Mesodermal cell (in vitro differentiated cells): ENCODE measurements at regions not wholly inside any gene's neighbourhood (a gene's known extent, or its start where the extent isn't known, plus 50 kb on each side); places are given as distances from the start of the nearest gene placed in this dataset.

Experiments
- H3K27ac ChIP-seq: 2 replicates; pipeline ENCODE4 v1.7.0; 2013; ENCODE audit warnings: mild to moderate bottlenecking, low read depth, low read length, moderate library complexity; ENCODE audit not compliant: severe bottlenecking
- H3K36me3 ChIP-seq: 2 replicates; pipeline ENCODE4 v1.7.1; 2013; ENCODE audit warnings: mild to moderate bottlenecking, low read length, moderate library complexity; ENCODE audit not compliant: control insufficient read depth, insufficient read depth
- H3K4me1 ChIP-seq: one replicate; pipeline ENCODE4 v1.7.1; 2013; ENCODE audit warnings: mild to moderate bottlenecking, low read length; ENCODE audit not compliant: insufficient read depth, control insufficient read depth, poor library complexity, severe bottlenecking
- H3K4me3 ChIP-seq: 2 replicates; pipeline ENCODE4 v1.7.0; 2013; ENCODE audit warnings: low read length, control low read depth, mild to moderate bottlenecking; ENCODE audit not compliant: insufficient read depth, poor library complexity, severe bottlenecking; ENCODE audit errors: extremely low read depth
- H3K9me3 ChIP-seq: 2 replicates; pipeline ENCODE4 v1.7.1; 2013; ENCODE audit warnings: mild to moderate bottlenecking, low read length, moderate library complexity; ENCODE audit not compliant: control insufficient read depth
- WGBS, 2 experiments: methylation state at CpG; one replicate each; pipeline ENCODE4 v1.1.5; 2013; ENCODE audit warnings: missing lambda C conversion rate in 2 of 2; ENCODE audit not compliant: insufficient coverage in 2 of 2; 5-methylcytosine and 5-hydroxymethylcytosine counted together

DNA sequence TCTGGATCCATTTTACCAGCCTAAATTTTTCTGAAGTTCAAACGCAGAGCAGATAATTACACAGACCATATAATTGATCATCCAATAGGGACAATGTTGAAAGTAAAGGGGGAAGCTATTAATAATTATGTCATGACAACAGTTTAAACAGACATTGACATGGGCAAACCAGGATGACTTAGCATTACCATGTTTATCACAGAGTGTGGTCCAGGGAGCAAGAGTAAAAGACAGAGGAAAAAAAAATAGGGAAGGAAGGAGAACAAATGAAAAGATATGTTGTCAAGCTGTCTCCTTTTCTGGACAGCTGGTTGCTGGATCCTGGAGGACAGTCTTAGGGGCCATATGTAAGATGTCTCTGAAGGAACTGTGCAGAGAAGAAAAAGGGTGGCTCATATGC is 69.4 kb upstream of the FBXL4 start:
- no peak overlapping the region for H3K27ac ChIP-seq
- no CpG with 5 or more reads among the region's 1 CpG for WGBS, 2 experiments
- H3K4me3 ChIP-seq: no peak overlapping the region
- no peaks in the 10 kb centered on the region for H3K36me3 ChIP-seq
- peaks cover 13% of the 10 kb centered on the region for H3K4me1 ChIP-seq
- no peaks in the 10 kb centered on the region for H3K9me3 ChIP-seq

DNA sequence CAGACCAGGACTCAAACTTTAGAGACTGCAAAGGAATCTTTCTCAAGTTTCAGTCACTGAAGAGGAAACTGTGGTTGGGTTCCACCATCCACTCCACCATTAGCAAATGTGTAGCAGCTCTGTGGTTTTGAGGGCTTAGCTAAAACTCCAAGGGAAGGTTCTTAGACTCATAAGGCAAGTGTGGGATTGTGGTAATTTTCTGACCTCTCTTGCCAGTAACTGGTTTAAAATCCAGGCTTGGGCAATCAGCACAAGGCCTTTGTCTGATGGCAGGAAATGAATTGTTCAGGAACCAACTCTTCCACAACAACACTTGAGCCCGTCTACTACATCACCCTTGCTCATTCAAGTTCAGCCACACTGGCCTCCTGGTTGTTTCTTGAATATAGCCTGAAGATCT is 68.6 kb upstream of the FBXL4 start:
- Histone ChIP-seq H3K4me3 (no peak overlapping the region), H3K36me3 (no peaks in the 10 kb centered on the region), H3K4me1 (peaks cover 12% of the 10 kb centered on the region), H3K9me3 (no peaks in the 10 kb centered on the region), H3K27ac (no peak overlapping the region)
- 67 to 90% methylated on average over 1 of the region's 1 CpG for WGBS, 2 experiments

DNA sequence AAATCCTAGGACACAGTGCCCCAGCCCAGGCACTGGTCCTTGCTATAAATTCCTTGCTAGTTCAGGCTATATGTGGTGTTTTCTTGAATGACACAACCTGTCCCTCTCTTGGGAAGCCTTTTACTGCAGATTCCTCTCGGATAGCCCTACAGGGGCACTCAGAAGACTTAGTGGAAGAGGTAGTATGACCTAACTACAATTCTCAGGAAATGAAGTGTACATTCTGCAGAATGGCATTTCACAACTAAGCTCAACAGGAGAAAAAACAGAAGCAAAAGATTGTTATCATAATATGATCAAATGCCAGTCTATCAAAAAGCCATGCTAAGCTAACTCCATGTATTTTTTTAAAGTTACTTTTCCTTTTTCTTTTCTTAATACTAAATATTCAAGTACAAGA is 66.3 kb upstream of the FBXL4 start:
- no peaks in the 10 kb centered on the region for H3K9me3 ChIP-seq
- WGBS, 2 experiments: no CpG with 5 or more reads among the region's 1 CpG
- H3K4me1 ChIP-seq: peaks cover 12% of the 10 kb centered on the region
- no peaks in the 10 kb centered on the region for H3K36me3 ChIP-seq
- H3K27ac ChIP-seq: peak overlapping the region; percentile 31
- H3K4me3 ChIP-seq: no peak overlapping the region

DNA sequence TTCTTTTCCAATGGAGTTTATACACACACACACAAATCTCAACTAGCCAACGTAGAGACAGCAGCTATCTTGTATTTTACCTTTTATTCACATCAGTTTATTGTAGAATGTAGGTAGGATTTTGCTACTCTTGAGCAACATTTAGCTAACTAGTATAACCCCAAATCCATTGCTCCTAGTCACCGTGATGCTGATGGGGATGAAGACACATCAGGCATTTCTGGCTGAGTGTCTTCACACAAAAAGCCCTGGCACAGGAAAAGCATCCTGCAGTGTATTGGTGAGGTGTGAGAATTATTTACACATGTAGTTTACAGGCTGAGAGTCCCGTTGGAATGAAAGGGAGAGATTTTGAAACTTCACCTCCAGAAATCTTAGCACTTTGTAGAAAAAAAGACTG is 65.9 kb upstream of the FBXL4 start:
- peaks cover 12% of the 10 kb centered on the region for H3K4me1 ChIP-seq
- H3K4me3 ChIP-seq: no peak overlapping the region
- no peaks in the 10 kb centered on the region for H3K36me3 ChIP-seq
- H3K27ac ChIP-seq: peak overlapping the region; percentile 31
- no CpG with 5 or more reads among the region's 3 CpGs for WGBS, 2 experiments
- no peaks in the 10 kb centered on the region for H3K9me3 ChIP-seq

DNA sequence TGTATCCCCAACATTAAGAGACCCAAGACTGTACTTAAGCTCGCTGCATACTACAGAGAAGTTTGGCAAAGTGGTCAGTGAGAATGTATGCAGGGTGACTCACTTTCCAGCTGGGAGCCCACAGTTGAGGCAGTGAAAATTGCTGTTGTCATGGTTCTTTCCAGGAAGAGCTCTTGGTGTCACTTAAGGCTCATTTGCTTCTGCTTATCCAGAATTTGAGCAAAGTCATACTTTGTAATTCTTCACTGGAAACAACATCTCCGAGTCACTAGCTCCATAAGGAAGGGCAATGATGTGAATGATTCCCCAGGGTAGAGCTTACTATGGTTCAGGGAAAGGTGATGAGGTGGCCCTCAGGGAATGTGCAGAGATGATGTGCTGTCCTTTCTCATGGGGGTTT is 65.4 kb upstream of the FBXL4 start:
- H3K4me3 ChIP-seq: no peak overlapping the region
- peak overlapping the region; percentile 31 for H3K27ac ChIP-seq
- peaks cover 12% of the 10 kb centered on the region for H3K4me1 ChIP-seq
- WGBS, 2 experiments: 73 to 100% methylated on average over 1 to 2 of the region's 2 CpGs
- H3K36me3 ChIP-seq: no peaks in the 10 kb centered on the region
- H3K9me3 ChIP-seq: no peaks in the 10 kb centered on the region

DNA sequence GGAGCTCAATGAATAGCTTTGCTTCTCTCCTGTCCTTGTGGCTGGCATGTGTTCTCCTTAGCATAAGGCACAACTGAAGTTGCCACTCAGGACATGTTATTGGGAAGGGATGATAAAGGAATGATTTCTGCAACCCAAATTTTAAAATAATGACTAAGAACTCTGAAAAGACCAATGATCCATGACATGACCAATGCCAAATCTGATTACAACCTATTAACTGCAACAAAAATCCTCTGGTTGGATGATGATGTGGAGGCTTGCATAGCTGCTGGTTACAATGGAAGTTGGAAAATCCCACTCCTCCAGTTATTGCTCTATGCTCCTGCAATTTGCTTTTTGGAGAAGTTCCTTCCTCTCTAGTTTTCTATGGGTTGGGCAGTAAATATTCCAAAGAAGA is 63.4 kb upstream of the FBXL4 start:
- Histone ChIP-seq H3K27ac (no peak overlapping the region), H3K4me3 (no peak overlapping the region), H3K4me1 (peaks cover 12% of the 10 kb centered on the region), H3K36me3 (no peaks in the 10 kb centered on the region), H3K9me3 (no peaks in the 10 kb centered on the region)

DNA sequence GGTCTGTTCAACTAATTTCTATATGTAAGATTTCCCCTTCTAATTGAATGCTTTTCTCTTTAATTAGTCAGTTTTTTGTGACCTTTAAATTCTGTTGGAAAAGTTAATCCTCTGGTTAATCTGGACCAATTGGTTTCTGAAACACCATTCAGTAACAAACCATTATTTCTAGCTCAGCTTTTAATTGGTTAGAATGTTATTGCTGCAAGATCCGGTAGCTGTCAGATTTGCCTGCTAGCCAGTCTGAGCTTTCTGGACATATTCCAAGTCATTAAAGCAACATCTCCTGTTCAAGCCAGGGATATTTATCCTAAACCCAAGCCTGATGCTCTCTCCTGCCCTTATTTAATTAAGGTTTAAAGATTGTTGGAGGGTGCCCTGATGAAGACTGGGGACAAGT is 55.1 kb upstream of the FBXL4 start:
- no peaks in the 10 kb centered on the region for H3K4me1 ChIP-seq
- H3K4me3 ChIP-seq: no peak overlapping the region
- no peak overlapping the region for H3K27ac ChIP-seq
- no peaks in the 10 kb centered on the region for H3K36me3 ChIP-seq
- WGBS, 2 experiments: 100% methylated on average over 1 of the region's 1 CpG; no CpG with 5 or more reads in 1 of the 2 experiments
- H3K9me3 ChIP-seq: no peaks in the 10 kb centered on the region

DNA sequence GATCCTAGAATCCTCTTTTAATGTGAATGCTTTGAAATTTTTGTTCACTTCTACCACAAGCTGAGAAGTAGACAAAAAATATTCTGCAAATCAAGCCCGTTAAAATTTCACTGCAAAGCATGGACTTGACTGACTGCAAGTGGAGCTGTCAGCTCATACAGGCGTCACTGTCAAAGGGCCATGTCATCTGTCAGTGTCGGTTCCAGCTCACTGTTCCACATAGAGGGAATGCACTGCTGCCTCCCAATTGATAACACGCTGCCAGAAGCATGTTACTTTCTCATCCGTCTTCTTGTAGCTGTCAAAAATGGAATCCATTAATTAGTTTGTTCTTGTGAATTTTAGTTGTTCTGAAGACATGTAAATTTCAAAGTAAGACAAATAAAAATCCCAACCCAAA is 50.4 kb upstream of the FBXL4 start:
- Histone ChIP-seq H3K9me3 (no peaks in the 10 kb centered on the region), H3K27ac (no peak overlapping the region), H3K4me3 (no peak overlapping the region), H3K36me3 (no peaks in the 10 kb centered on the region), H3K4me1 (no peaks in the 10 kb centered on the region)
- 87 to 90% methylated on average over 3 to 4 of the region's 5 CpGs for WGBS, 2 experiments
